ENCODE measurements at regions not wholly inside any gene's neighbourhood (a gene's known extent, or its start where the extent isn't known, plus 50 kb on each side); places are given as distances from the start of the nearest gene placed in this dataset.

GRCh38 chr17:14922411-14922810 lies 342.7 kb downstream of the PMP22 start:
- H3K4me3 ChIP-seq (ENCODE audit: low read length), result no peak overlapping the region
- DNase-seq (ENCODE audit: low read depth, low spot score), result no peak

- no peak overlapping the region for H3K4me3 ChIP-seq (ENCODE audit: low read length)
- no peak for DNase-seq (ENCODE audit: low read depth, low spot score)
These were observed 343.2 kb downstream of the PMP22 start for GRCh38 chr17:14921936-14922335.

GRCh38 chr17:14919631-14920213 lies 345.4 kb downstream of the PMP22 start:
- DNase-seq (ENCODE audit: low read depth, low spot score), result no peak
- H3K4me3 ChIP-seq (ENCODE audit: low read length), result no peak overlapping the region

- no peak for DNase-seq (ENCODE audit: low read depth, low spot score)
- H3K4me3 ChIP-seq (ENCODE audit: low read length), result no peak overlapping the region
These were observed 346.0 kb downstream of the PMP22 start for GRCh38 chr17:14919094-14919493.

GRCh38 chr17:14918540-14918939 lies 346.6 kb downstream of the PMP22 start:
- DNase-seq (ENCODE audit: low read depth, low spot score), result no peak
- H3K4me3 ChIP-seq (ENCODE audit: low read length), result no peak overlapping the region

GRCh38 chr17:14910916-14911315 lies 354.2 kb downstream of the PMP22 start:
- no peak for DNase-seq (ENCODE audit: low read depth, low spot score)
- no peak overlapping the region for H3K4me3 ChIP-seq (ENCODE audit: low read length)

- no peak overlapping the region for H3K4me3 ChIP-seq (ENCODE audit: low read length)
- no peak for DNase-seq (ENCODE audit: low read depth, low spot score)
These were observed 360.7 kb downstream of the PMP22 start for GRCh38 chr17:14904386-14904785.

- no peak for DNase-seq (ENCODE audit: low read depth, low spot score)
These were observed 361.3 kb downstream of the PMP22 start for GRCh38 chr17:14903854-14904253.

GRCh38 chr17:14902803-14903202 lies 362.3 kb downstream of the PMP22 start:
- no peak overlapping the region for H3K4me3 ChIP-seq (ENCODE audit: low read length)
- DNase-seq (ENCODE audit: low read depth, low spot score), result no peak

More at GRCh38 chr17:14903854-14904253, 361.3 kb downstream of the PMP22 start:
- no peak overlapping the region for H3K4me3 ChIP-seq (ENCODE audit: low read length)

- no peak for DNase-seq (ENCODE audit: low read depth, low spot score)
- no peak overlapping the region for H3K4me3 ChIP-seq (ENCODE audit: low read length)
These were observed 362.8 kb downstream of the PMP22 start for GRCh38 chr17:14902297-14902696.

- DNase-seq (ENCODE audit: low read depth, low spot score), result no peak
These were observed 363.8 kb downstream of the PMP22 start for GRCh38 chr17:14901376-14901775.

GRCh38 chr17:14886200-14886739 lies 378.9 kb downstream of the PMP22 start:
- peak; percentile 7 for DNase-seq (ENCODE audit: low read depth, low spot score)
- no peak overlapping the region for H3K4me3 ChIP-seq (ENCODE audit: low read length)

More at GRCh38 chr17:14901376-14901775, 363.8 kb downstream of the PMP22 start:
- no peak overlapping the region for H3K4me3 ChIP-seq (ENCODE audit: low read length)

GRCh38 chr17:14882131-14882530 lies 383.0 kb downstream of the PMP22 start:
- H3K4me3 ChIP-seq (ENCODE audit: low read length), result no peak overlapping the region
- DNase-seq (ENCODE audit: low read depth, low spot score), result no peak

GRCh38 chr17:14875557-14876412 lies 389.3 kb downstream of the PMP22 start:
- H3K4me3 ChIP-seq (ENCODE audit: low read length), result no peak overlapping the region
- no peak for DNase-seq (ENCODE audit: low read depth, low spot score)

GRCh38 chr17:14873996-14874395 lies 391.1 kb downstream of the PMP22 start:
- no peak for DNase-seq (ENCODE audit: low read depth, low spot score)
- no peak overlapping the region for H3K4me3 ChIP-seq (ENCODE audit: low read length)

- DNase-seq (ENCODE audit: low read depth, low spot score), result no peak
- no peak overlapping the region for H3K4me3 ChIP-seq (ENCODE audit: low read length)
These were observed 391.6 kb downstream of the PMP22 start for GRCh38 chr17:14873540-14873939.

- no peak overlapping the region for H3K4me3 ChIP-seq (ENCODE audit: low read length)
- DNase-seq (ENCODE audit: low read depth, low spot score), result no peak
These were observed 393.2 kb downstream of the PMP22 start for GRCh38 chr17:14871921-14872320.

- no peak for DNase-seq (ENCODE audit: low read depth, low spot score)
- no peak overlapping the region for H3K4me3 ChIP-seq (ENCODE audit: low read length)
These were observed 398.9 kb downstream of the PMP22 start for GRCh38 chr17:14866266-14866665.

- H3K4me3 ChIP-seq (ENCODE audit: low read length), result no peak overlapping the region
- DNase-seq (ENCODE audit: low read depth, low spot score), result no peak
These were observed 401.0 kb downstream of the PMP22 start for GRCh38 chr17:14864127-14864526.

- no peak for DNase-seq (ENCODE audit: low read depth, low spot score)
- H3K4me3 ChIP-seq (ENCODE audit: low read length), result no peak overlapping the region
These were observed 405.6 kb downstream of the PMP22 start for GRCh38 chr17:14859542-14859941.
